ENCODE measurements at regions not wholly inside any gene's neighbourhood (a gene's known extent, or its start where the extent isn't known, plus 50 kb on each side); places are given as distances from the start of the nearest gene placed in this dataset.
A peak's percentile ranks its signal among the peaks of the same experiment; 100 is the strongest.

GRCh38 chr4:60846678-60847077, 353.4 kb upstream of the ADGRL3 start (continued):
- no peak for TF ChIP-seq KIAA2018 (CRISPR knock-in tag; IDR thresholded peaks at IDR 0.05; ENCODE audit: borderline replicate concordance)

GRCh38 chr4:60847614-60848013, 352.5 kb upstream of the ADGRL3 start:
- Histone ChIP-seq H3K4me1 (ENCODE audit: insufficient read depth, low read length) (no peaks in the 10 kb centered on the region), H3K27ac (ENCODE audit: extremely low read length, insufficient read depth, low read length) (no peak overlapping the region), H4K20me1 (ENCODE audit: insufficient read depth, low read length) (no peaks in the 10 kb centered on the region), H3K9ac (ENCODE audit: insufficient read depth, low read depth, low read length) (no peak overlapping the region), H3K4me3 (replicated peaks in 1 of 3; ENCODE audit: insufficient read depth in 1 of 3, low read depth in 2 of 3, low read length in 3 of 3) (no peak overlapping the region), H2AFZ (ENCODE audit: low read length) (no peak overlapping the region), H3K4me2 (ENCODE audit: low read depth, low read length) (no peak overlapping the region), H3K36me3 (replicated peaks in 1 of 2; ENCODE audit: control insufficient read depth in 1 of 2, insufficient read depth in 2 of 2, low read length in 2 of 2) (no peaks in the 10 kb centered on the region), H3K27me3 (ENCODE audit: control insufficient read depth in 1 of 2, insufficient read depth in 2 of 2, low read length in 2 of 2) (no peaks in the 10 kb centered on the region), H3K9me3 (ENCODE audit: low read length) (no peaks in the 10 kb centered on the region), H3K79me2 (ENCODE audit: insufficient read depth, low read length) (no peaks in the 10 kb centered on the region)
- POLR2A ChIA-PET: no interaction called here
- CTCF ChIA-PET (ENCODE audit: low intra/inter-chr PET ratio, low total read pairs): no interaction called here
- no peak for TF ChIP-seq IRF9 (CRISPR knock-in tag; IDR thresholded peaks at IDR 0.05; ENCODE audit: borderline replicate concordance)
- TF ChIP-seq TEAD3 (CRISPR knock-in tag; optimal IDR thresholded peaks at IDR 0.05; ENCODE audit: borderline replicate concordance): peak; percentile 46
- TF ChIP-seq ZNF44 (CRISPR knock-in tag; IDR thresholded peaks at IDR 0.05): no peak
- TF ChIP-seq BCL3 (CRISPR knock-in tag; IDR thresholded peaks at IDR 0.05): no peak
- TF ChIP-seq IRF2 (CRISPR knock-in tag; IDR thresholded peaks at IDR 0.05): no peak
- TF ChIP-seq ZNF788 (CRISPR knock-in tag; IDR thresholded peaks at IDR 0.05; ENCODE audit: borderline replicate concordance): no peak
- peak; percentile 45 for DNase-seq (ENCODE audit: low spot score)
- in situ Hi-C loops (cut with HindIII; ENCODE audit: extremely low pct_ligation_motif_present, low pct_unique_long_range_greater_than_20kb): no loop called here
- ATAC-seq: peak; percentile 79
- FAIRE-seq: no peak
- 1% methylated on average over 4 of the region's 4 CpGs for WGBS (ENCODE audit: low lambda C conversion rate)
- intact Hi-C loops (cut with micrococcal nuclease; ENCODE audit: unreplicated experiment): no loop called here
- BruUV-seq (replicated peaks): no TSS peak
